ENCODE measurements at regions not wholly inside any gene's neighbourhood (a gene's known extent, or its start where the extent isn't known, plus 50 kb on each side); places are given as distances from the start of the nearest gene placed in this dataset.

- no peaks in the 10 kb centered on the region for H3K27me3 Mint-ChIP-seq (ENCODE audit: insufficient read depth, low read depth, poor library complexity)
- no peaks in the 10 kb centered on the region for H3K9me2 ChIP-seq (ENCODE audit: insufficient read depth)
- H2AFZ ChIP-seq = no peak overlapping the region
- no peaks in the 10 kb centered on the region for H3K36me3 Mint-ChIP-seq (ENCODE audit: low read depth)
- H4K20me1 ChIP-seq (replicated peaks; ENCODE audit: insufficient read depth) = no peaks in the 10 kb centered on the region
- DNase-seq (ENCODE audit: low spot score) (no peak), ATAC-seq (no peak)
- no peaks in the 10 kb centered on the region for H3K79me2 ChIP-seq (replicated peaks; ENCODE audit: insufficient read depth)
- H3K4me1 Mint-ChIP-seq = no peaks in the 10 kb centered on the region
- H3K4me3 ChIP-seq = no peak overlapping the region
- H3K27ac Mint-ChIP-seq = no peak overlapping the region
- no peak for TF ChIP-seq CREB1 (CRISPR knock-in tag; IDR thresholded peaks at IDR 0.05; ENCODE audit: low read depth)
- no peak for TF ChIP-seq CTCF (conservative IDR thresholded peaks at IDR 0.05; ENCODE audit: low read depth in 2 of 2)
- TF ChIP-seq ZNF331 (CRISPR knock-in tag; IDR thresholded peaks at IDR 0.05; ENCODE audit: low read depth) = no peak
- no peak for TF ChIP-seq POLR2AphosphoS5 (IDR thresholded peaks at IDR 0.05; ENCODE audit: low read depth)
- TF ChIP-seq STAT1 (IDR thresholded peaks at IDR 0.05; ENCODE audit: unreplicated experiment) = no peak
- no peak for TF ChIP-seq ZNF114 (CRISPR knock-in tag; IDR thresholded peaks at IDR 0.05)
- no peak for TF ChIP-seq EZH2 (IDR thresholded peaks at IDR 0.05; ENCODE audit: low read depth, unreplicated experiment)
- TF ChIP-seq ETS1 (IDR thresholded peaks at IDR 0.05) = no peak
- no peak for TF ChIP-seq NANOG (IDR thresholded peaks at IDR 0.05; ENCODE audit: borderline replicate concordance)
- H3K4me1 ChIP-seq (ENCODE audit: insufficient read depth) = no peaks in the 10 kb centered on the region
- H3K36me3 ChIP-seq (ENCODE audit: insufficient read depth) = no peaks in the 10 kb centered on the region
- H3K4me2 ChIP-seq = no peak overlapping the region
- no peak overlapping the region for H3K27ac ChIP-seq (ENCODE audit: low read depth)
- no peaks in the 10 kb centered on the region for H3K27me3 ChIP-seq (ENCODE audit: insufficient read depth)
- no peaks in the 10 kb centered on the region for H3F3A ChIP-seq (replicated peaks; ENCODE audit: low read depth)
- H3K9me3 Mint-ChIP-seq = peaks cover 7% of the 10 kb centered on the region
- H3K4me3 Mint-ChIP-seq = no peak overlapping the region
These were observed 772.3 kb upstream of the CXADR start for GRCh38 chr21:16740511-16740910.

- H3K27ac Mint-ChIP-seq = no peak overlapping the region
- no peak overlapping the region for H3K4me3 ChIP-seq
- no peak overlapping the region for H3K27ac ChIP-seq (ENCODE audit: low read depth)
- no peaks in the 10 kb centered on the region for H3K4me1 Mint-ChIP-seq
- H3K36me3 ChIP-seq (ENCODE audit: insufficient read depth) = no peaks in the 10 kb centered on the region
- H3K9me2 ChIP-seq (ENCODE audit: insufficient read depth) = no peaks in the 10 kb centered on the region
- no peaks in the 10 kb centered on the region for H3F3A ChIP-seq (replicated peaks; ENCODE audit: low read depth)
- no peaks in the 10 kb centered on the region for H3K27me3 Mint-ChIP-seq (ENCODE audit: insufficient read depth, low read depth, poor library complexity)
- no peak overlapping the region for H3K4me3 Mint-ChIP-seq
- no peaks in the 10 kb centered on the region for H3K36me3 Mint-ChIP-seq (ENCODE audit: low read depth)
- H3K4me1 ChIP-seq (ENCODE audit: insufficient read depth) = no peaks in the 10 kb centered on the region
- no peak overlapping the region for H3K4me2 ChIP-seq
- 0 out of 3 replicates have a peak, but pooled peaks cover 2% of the 10 kb centered on the region for H3K9me3 Mint-ChIP-seq
- H2AFZ ChIP-seq = no peak overlapping the region
- H3K27me3 ChIP-seq (ENCODE audit: insufficient read depth) = no peaks in the 10 kb centered on the region
- ATAC-seq = no peak
- H3K79me2 ChIP-seq (replicated peaks; ENCODE audit: insufficient read depth) = no peaks in the 10 kb centered on the region
- no peak for DNase-seq (ENCODE audit: low spot score)
- no peaks in the 10 kb centered on the region for H4K20me1 ChIP-seq (replicated peaks; ENCODE audit: insufficient read depth)
- no peak for TF ChIP-seq CREB1 (CRISPR knock-in tag; IDR thresholded peaks at IDR 0.05; ENCODE audit: low read depth)
- TF ChIP-seq ETS1 (IDR thresholded peaks at IDR 0.05) = no peak
- TF ChIP-seq JUNB (IDR thresholded peaks at IDR 0.05; ENCODE audit: unreplicated experiment) = no peak
- TF ChIP-seq ZNF462 (CRISPR knock-in tag; IDR thresholded peaks at IDR 0.05) = no peak
- TF ChIP-seq EZH2phosphoT487 (IDR thresholded peaks at IDR 0.05; ENCODE audit: unreplicated experiment) = no peak
- TF ChIP-seq POLR2AphosphoS5 (IDR thresholded peaks at IDR 0.05; ENCODE audit: low read depth) = no peak
- no peak for TF ChIP-seq ZNF114 (CRISPR knock-in tag; IDR thresholded peaks at IDR 0.05)
- TF ChIP-seq STAT1 (IDR thresholded peaks at IDR 0.05; ENCODE audit: unreplicated experiment) = no peak
These were observed 771.6 kb upstream of the CXADR start for GRCh38 chr21:16741141-16741665.

Measured in GM23338 (cell line).